Epithelial cell of proximal tubule (primary cell): ENCODE measurements at regions not wholly inside any gene's neighbourhood (a gene's known extent, or its start where the extent isn't known, plus 50 kb on each side); places are given as distances from the start of the nearest gene placed in this dataset.

Experiments
- DNase-seq: peaks from one replicate; pipeline ENCODE4 v3.0.0-alpha.2; 2011; ENCODE audit warnings: low read depth
- H3K4me3 ChIP-seq: 2 replicates; pipeline ENCODE4 v1.5.1; 2011; ENCODE audit warnings: low read depth, mild to moderate bottlenecking, low read length
- CTCF ChIP-seq: conservative IDR thresholded peaks from 2 replicates; pipeline ENCODE4 v1.5.1; 2012; ENCODE audit warnings: low read depth, mild to moderate bottlenecking, low read length

DNA sequence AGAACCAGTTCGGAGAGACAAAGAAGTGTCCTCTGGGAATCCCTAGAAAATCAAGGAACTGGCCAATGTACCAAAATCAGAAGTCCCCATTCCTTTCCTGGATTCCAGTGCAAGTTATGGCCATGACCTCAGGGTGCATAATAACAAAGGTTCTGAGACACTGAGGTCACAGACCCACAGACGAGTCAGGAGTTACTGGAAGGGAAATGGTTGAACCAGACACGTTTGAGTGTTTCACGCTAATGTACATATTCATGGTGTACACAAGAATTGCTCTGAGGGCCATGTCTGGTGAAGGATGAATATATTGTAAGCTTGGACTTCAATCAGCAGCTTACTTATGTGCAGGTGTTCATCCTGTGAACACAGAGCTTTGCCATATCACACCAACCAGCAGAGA lies 58.6 kb upstream of the KLHL29 start:
- TF ChIP-seq CTCF = no peak
- H3K4me3 ChIP-seq = no peak overlapping the region
- DNase-seq = no peak

DNA sequence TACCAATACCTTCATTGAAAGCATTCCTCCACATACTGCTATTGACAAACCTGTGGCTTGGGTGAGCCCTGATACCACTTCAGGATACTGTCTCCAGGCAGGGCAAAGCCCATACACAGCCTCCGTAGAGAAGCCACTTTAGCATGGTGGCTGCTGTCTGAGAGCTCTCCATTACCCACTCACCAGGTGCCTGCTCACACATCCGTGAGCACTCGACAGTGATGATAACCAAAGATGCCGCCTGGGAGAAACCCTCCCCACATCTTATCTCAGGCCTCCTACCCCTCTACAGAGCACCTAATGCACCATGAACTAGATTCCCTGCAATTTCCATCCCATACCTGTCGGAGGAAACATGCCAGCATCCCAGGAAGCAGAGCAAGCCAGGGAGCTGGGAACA lies 57.6 kb upstream of the KLHL29 start:
- no peak for TF ChIP-seq CTCF
- H3K4me3 ChIP-seq = no peak overlapping the region
- no peak for DNase-seq

GRCh38 chr2:23327887-23328286 lies 57.1 kb upstream of the KLHL29 start:
- DNase-seq = no peak
- no peak overlapping the region for H3K4me3 ChIP-seq
- no peak for TF ChIP-seq CTCF

DNA sequence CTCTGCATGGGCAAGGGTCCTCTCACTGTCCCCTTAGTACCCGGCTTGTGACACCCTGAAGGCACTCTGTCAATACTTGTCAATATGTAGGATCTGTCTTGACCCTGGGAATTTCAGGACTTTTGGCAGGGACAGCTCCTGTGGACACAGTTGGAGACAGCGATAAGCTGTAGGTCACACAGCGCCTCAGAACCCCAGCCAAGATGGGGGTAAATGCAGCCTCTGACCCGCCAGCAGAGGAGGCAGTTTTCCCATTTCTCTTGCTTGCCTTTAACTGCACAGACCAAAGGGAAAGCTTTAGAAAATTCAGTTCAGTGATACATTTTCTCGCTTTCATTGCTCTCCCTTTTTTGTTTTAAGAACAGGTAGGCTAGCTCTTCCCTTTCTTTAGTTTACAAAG lies 54.8 kb upstream of the KLHL29 start:
- DNase-seq = no peak
- H3K4me3 ChIP-seq = no peak overlapping the region

More for the DNA sequence above, 54.8 kb upstream of the KLHL29 start:
- peak; percentile 8 for TF ChIP-seq CTCF
